OCI-LY3 (cell line): ENCODE measurements at regions not wholly inside any gene's neighbourhood (a gene's known extent, or its start where the extent isn't known, plus 50 kb on each side); places are given as distances from the start of the nearest gene placed in this dataset.

Experiments
- EZH2phosphoT487 ChIP-seq: fragments of 200-600 bp; shearing (Covaris generic); IDR thresholded peaks from 2 replicates; pipeline ENCODE4 v1.6.1; 2018; ENCODE audit warnings: antibody characterized with exemption, mixed run types, low read depth
- TF ChIP-seq, protein P1 (sequence below): fragments of 200-600, 300-600 bp; sonication (generic); IDR thresholded peaks from 2 replicates; pipeline ENCODE4 v1.5.1; 2014; ENCODE audit warnings: antibody characterized with exemption, low read length, low read depth

DNA sequence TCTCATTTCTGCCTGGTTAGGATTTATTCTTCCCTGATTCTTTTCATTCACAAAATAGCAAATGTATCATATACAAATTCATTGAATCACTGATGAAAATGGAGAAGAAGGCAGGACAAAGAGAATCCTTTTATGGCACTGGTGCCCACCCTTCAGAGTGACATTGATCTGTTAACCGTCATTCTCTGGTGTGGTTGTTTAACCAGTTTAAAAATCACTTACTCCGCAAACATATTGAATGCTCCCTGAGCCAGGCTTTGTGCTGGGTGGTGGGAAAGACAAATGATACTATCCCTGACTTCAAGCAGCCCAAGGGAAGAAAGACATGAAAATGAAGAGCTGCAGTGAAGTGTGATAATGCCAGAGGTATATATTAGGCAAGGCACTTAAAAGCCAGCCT lies 187.5 kb upstream of the SLC38A2 start:
- TF ChIP-seq, protein P1, sequence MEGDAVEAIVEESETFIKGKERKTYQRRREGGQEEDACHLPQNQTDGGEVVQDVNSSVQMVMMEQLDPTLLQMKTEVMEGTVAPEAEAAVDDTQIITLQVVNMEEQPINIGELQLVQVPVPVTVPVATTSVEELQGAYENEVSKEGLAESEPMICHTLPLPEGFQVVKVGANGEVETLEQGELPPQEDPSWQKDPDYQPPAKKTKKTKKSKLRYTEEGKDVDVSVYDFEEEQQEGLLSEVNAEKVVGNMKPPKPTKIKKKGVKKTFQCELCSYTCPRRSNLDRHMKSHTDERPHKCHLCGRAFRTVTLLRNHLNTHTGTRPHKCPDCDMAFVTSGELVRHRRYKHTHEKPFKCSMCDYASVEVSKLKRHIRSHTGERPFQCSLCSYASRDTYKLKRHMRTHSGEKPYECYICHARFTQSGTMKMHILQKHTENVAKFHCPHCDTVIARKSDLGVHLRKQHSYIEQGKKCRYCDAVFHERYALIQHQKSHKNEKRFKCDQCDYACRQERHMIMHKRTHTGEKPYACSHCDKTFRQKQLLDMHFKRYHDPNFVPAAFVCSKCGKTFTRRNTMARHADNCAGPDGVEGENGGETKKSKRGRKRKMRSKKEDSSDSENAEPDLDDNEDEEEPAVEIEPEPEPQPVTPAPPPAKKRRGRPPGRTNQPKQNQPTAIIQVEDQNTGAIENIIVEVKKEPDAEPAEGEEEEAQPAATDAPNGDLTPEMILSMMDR = no peak
- TF ChIP-seq EZH2phosphoT487 = no peak
